Astrocyte (in vitro differentiated cells and primary cell): ENCODE measurements at regions not wholly inside any gene's neighbourhood (a gene's known extent, or its start where the extent isn't known, plus 50 kb on each side); places are given as distances from the start of the nearest gene placed in this dataset.
A peak's percentile ranks its signal among the peaks of the same experiment; 100 is the strongest.

Experiments used
- DNase-seq: peaks from one replicate; pipeline ENCODE4 v3.0.0-alpha.2; 2010; ENCODE audit warnings: low read depth
- FAIRE-seq: peaks from 2 replicates; lab custom pipeline; 2011; peaks lifted over from hg19 to GRCh38; lab: Jason Lieb, UNC
- H2AFZ ChIP-seq: 2 replicates; pipeline ENCODE4 v1.6.0; 2012; ENCODE audit warnings: low read depth, low read length, inconsistent platforms
- H3K27ac ChIP-seq: 2 replicates; pipeline ENCODE4 v1.5.1; 2011; ENCODE audit warnings: low read depth, low read length, inconsistent platforms
- H3K27me3 ChIP-seq: 2 replicates; pipeline ENCODE4 v1.6.0; 2011; ENCODE audit warnings: low read length, inconsistent platforms; ENCODE audit not compliant: insufficient read depth
- H3K36me3 ChIP-seq: 2 replicates; pipeline ENCODE4 v1.5.1; 2011; ENCODE audit warnings: low read length, inconsistent platforms; ENCODE audit not compliant: insufficient read depth
- H3K4me1 ChIP-seq: 2 replicates; pipeline ENCODE4 v1.5.1; 2011; ENCODE audit warnings: low read length, inconsistent platforms; ENCODE audit not compliant: insufficient read depth
- H3K4me2 ChIP-seq: 2 replicates; pipeline ENCODE4 v1.6.0; 2012; ENCODE audit warnings: low read length, inconsistent platforms
- H3K4me3 ChIP-seq: 2 replicates; pipeline ENCODE4 v1.5.1; 2011; ENCODE audit warnings: low read depth, mild to moderate bottlenecking, low read length, inconsistent platforms; ENCODE audit not compliant: insufficient read depth
- H3K79me2 ChIP-seq: 2 replicates; pipeline ENCODE4 v1.6.0; 2012; ENCODE audit warnings: mild to moderate bottlenecking, low read length, inconsistent platforms; ENCODE audit not compliant: insufficient read depth
- H3K9ac ChIP-seq: 2 replicates; pipeline ENCODE4 v1.6.0; 2012; ENCODE audit warnings: mild to moderate bottlenecking, low read length, inconsistent platforms
- H3K9me3 ChIP-seq: 2 replicates; pipeline ENCODE4 v1.5.1; 2012; ENCODE audit warnings: low read depth, mild to moderate bottlenecking, low read length, inconsistent platforms; ENCODE audit not compliant: insufficient read depth
- H4K20me1 ChIP-seq: 2 replicates; pipeline ENCODE4 v1.6.0; 2012; ENCODE audit warnings: low read length, inconsistent platforms; ENCODE audit not compliant: insufficient read depth
- H3K27ac Mint-ChIP-seq: one replicate; pipeline ENCODE4 v1.8.0; 2021; ENCODE audit warnings: mild to moderate bottlenecking, mixed read lengths; ENCODE audit not compliant: unreplicated experiment
- H3K27me3 Mint-ChIP-seq: one replicate; pipeline ENCODE4 v1.8.0; 2021; ENCODE audit warnings: low read depth, mixed read lengths; ENCODE audit not compliant: unreplicated experiment
- H3K36me3 Mint-ChIP-seq: one replicate; pipeline ENCODE4 v1.8.0; 2021; ENCODE audit warnings: low read depth, mixed read lengths; ENCODE audit not compliant: unreplicated experiment
- H3K4me1 Mint-ChIP-seq: one replicate; pipeline ENCODE4 v1.8.0; 2021; ENCODE audit warnings: low read depth, mixed read lengths; ENCODE audit not compliant: unreplicated experiment
- H3K4me3 Mint-ChIP-seq: one replicate; pipeline ENCODE4 v1.8.0; 2021; ENCODE audit warnings: mild to moderate bottlenecking, moderate library complexity, mixed read lengths; ENCODE audit not compliant: unreplicated experiment
- H3K9me3 Mint-ChIP-seq: one replicate; pipeline ENCODE4 v1.8.0; 2021; ENCODE audit warnings: mild to moderate bottlenecking, mixed read lengths; ENCODE audit not compliant: unreplicated experiment
- CTCF ChIP-seq: IDR thresholded peaks from 2 replicates; pipeline ENCODE4 v1.5.1; 2011; ENCODE audit warnings: low read depth, mild to moderate bottlenecking, inconsistent platforms, low read length, moderate library complexity; ENCODE audit not compliant: insufficient read depth
- EZH2 ChIP-seq: IDR thresholded peaks from 2 replicates; pipeline ENCODE4 v1.6.1; 2012; ENCODE audit warnings: mild to moderate bottlenecking, low read length, inconsistent platforms; ENCODE audit not compliant: insufficient read depth

DNA sequence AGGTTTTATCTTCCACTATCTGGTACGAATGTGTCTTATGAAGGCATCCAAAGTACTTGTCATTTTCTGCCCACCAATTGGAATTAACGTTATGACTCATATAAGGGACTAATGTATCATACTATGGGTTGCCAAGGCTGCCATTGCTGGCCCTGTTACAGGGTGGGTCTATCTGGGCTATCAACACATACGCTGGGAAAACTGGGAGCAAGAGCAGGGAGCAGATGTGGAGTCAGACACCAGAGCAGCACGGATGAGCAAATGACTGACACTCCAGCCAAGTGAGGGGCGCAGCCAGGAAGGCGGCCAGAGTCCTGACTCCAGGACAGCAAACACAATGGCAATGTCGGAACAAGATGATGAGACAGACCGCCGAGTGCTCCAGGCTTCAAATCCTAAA lies 145.9 kb downstream of the COPS8 start:
- Histone ChIP-seq H3K79me2 (no peaks in the 10 kb centered on the region), H2AFZ (no peak overlapping the region), H4K20me1 (no peaks in the 10 kb centered on the region), H3K4me3 (no peak overlapping the region), H3K36me3 (no peaks in the 10 kb centered on the region), H3K9me3 (no peaks in the 10 kb centered on the region), H3K4me1 (peaks cover 37% of the 10 kb centered on the region), H3K4me2 (no peak overlapping the region), H3K27ac (no peak overlapping the region), H3K9ac (no peak overlapping the region), H3K27me3 (no peaks in the 10 kb centered on the region)
- peak; percentile 57 for DNase-seq
- Mint-ChIP-seq H3K27ac (no peak overlapping the region), H3K4me1 (peaks cover 37% of the 10 kb centered on the region), H3K4me3 (no peak overlapping the region), H3K36me3 (no peaks in the 10 kb centered on the region), H3K9me3 (peaks cover 11% of the 10 kb centered on the region), H3K27me3 (peaks cover 5% of the 10 kb centered on the region)
- TF ChIP-seq CTCF (no peak), EZH2 (no peak)
- no peak for FAIRE-seq

DNA sequence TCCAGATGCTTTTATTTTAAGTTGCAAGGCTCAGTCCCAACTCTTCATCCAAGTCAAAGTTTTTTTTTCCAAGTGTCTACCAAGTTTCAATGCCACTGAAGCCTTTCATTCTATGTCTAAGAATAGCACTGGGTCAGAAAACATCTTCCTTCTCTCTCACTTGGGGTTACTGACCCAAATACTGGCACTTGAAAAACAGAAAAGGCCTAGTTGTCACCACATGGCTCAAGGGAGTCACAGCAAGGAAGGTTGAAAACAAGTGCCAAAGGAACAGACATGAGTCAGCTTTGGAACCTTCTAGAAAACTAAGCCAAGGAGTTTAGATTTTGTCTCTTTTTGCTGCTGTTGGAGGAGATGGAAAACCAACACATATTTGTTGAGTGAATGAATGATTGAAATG lies 146.5 kb downstream of the COPS8 start:
- Mint-ChIP-seq H3K4me3 (no peak overlapping the region), H3K36me3 (no peaks in the 10 kb centered on the region), H3K9me3 (peaks cover 11% of the 10 kb centered on the region), H3K27ac (no peak overlapping the region), H3K27me3 (peaks cover 5% of the 10 kb centered on the region), H3K4me1 (peaks cover 34% of the 10 kb centered on the region)
- DNase-seq (no peak), FAIRE-seq (no peak)
- Histone ChIP-seq H3K27ac (no peak overlapping the region), H3K9me3 (no peaks in the 10 kb centered on the region), H3K27me3 (no peaks in the 10 kb centered on the region), H3K4me1 (peaks cover 34% of the 10 kb centered on the region), H3K36me3 (no peaks in the 10 kb centered on the region), H3K9ac (no peak overlapping the region), H4K20me1 (no peaks in the 10 kb centered on the region), H3K4me2 (no peak overlapping the region), H3K4me3 (no peak overlapping the region), H3K79me2 (no peaks in the 10 kb centered on the region), H2AFZ (no peak overlapping the region)
- TF ChIP-seq EZH2, result no peak

GRCh38 chr2:237234268-237234667 lies 148.6 kb downstream of the COPS8 start:
- DNase-seq, result no peak
- no peak for TF ChIP-seq EZH2
- no peak for TF ChIP-seq CTCF
- peaks cover 19% of the 10 kb centered on the region for H3K4me1 ChIP-seq
- H3K4me2 ChIP-seq, result no peak overlapping the region
- no peak overlapping the region for H3K27ac Mint-ChIP-seq
- H3K9me3 Mint-ChIP-seq, result peaks cover 11% of the 10 kb centered on the region
- no peaks in the 10 kb centered on the region for H3K27me3 ChIP-seq
- H3K9ac ChIP-seq, result no peak overlapping the region
- no peaks in the 10 kb centered on the region for H3K36me3 ChIP-seq
- H3K36me3 Mint-ChIP-seq, result no peaks in the 10 kb centered on the region
- no peak overlapping the region for H3K4me3 ChIP-seq
- H3K79me2 ChIP-seq, result no peaks in the 10 kb centered on the region
- no peak overlapping the region for H2AFZ ChIP-seq
- H3K9me3 ChIP-seq, result no peaks in the 10 kb centered on the region
- H3K27me3 Mint-ChIP-seq, result peaks cover 8% of the 10 kb centered on the region
- H3K27ac ChIP-seq, result no peak overlapping the region
- H3K4me1 Mint-ChIP-seq, result peaks cover 20% of the 10 kb centered on the region
- FAIRE-seq, result no peak
- H3K4me3 Mint-ChIP-seq, result no peak overlapping the region
- no peaks in the 10 kb centered on the region for H4K20me1 ChIP-seq
